ENCODE measurements at regions not wholly inside any gene's neighbourhood (a gene's known extent, or its start where the extent isn't known, plus 50 kb on each side); places are given as distances from the start of the nearest gene placed in this dataset.

DNA sequence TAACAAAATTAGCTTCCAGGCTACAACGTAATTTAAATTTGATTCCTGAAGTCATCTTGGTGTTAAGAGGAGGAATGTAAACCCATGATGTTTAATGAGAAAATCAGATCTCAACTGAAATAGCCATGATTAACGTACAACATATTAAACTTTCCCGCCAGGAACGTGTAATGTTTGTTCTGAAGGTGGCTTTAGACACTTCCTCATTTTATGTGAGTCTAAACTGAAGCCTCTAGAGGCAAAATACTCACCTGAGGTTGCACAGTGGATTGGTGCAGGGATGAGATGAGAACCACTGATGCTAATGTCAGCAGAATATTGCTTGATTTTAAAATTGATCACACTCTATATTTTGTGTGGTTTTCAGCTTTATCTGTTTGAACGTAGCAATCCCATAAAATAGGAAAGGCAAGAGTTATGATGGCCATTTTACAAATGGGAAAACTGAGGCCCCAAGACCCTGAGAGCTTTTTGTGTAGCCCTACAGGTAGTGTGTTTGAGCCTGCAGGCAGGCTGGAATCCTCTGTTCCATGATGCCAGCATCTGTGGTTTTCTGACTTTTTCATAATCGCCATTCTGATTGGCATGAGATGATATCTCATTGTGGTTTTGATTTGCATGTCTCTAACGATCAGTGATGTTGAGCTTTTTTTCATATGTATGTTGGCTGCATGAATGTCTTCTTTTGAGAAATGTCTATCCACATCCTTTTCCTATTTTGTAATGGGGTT is 243.7 kb upstream of the BMPER start:
- DNase-seq (ENCODE audit: low spot score): no peak

DNA sequence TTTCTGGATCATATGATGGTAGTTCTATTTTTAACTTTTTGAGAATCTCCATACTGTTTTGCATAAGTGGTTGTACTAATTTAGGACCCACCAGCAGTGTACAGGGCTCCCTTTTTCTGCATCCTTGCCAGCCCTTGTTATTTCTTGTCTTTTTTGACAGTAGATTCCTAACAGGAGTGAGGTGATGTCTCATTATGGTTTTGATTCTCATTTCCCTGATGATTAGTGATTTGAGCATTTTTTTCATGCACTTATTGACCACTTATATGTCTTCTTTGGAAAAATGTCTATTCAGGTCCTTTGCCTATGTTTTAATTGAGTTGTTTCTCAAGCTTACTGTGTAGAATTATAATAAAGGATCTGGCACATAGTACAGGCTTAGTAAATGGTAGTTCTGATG is 238.8 kb upstream of the BMPER start:
- DNase-seq (ENCODE audit: low spot score): no peak

DNA sequence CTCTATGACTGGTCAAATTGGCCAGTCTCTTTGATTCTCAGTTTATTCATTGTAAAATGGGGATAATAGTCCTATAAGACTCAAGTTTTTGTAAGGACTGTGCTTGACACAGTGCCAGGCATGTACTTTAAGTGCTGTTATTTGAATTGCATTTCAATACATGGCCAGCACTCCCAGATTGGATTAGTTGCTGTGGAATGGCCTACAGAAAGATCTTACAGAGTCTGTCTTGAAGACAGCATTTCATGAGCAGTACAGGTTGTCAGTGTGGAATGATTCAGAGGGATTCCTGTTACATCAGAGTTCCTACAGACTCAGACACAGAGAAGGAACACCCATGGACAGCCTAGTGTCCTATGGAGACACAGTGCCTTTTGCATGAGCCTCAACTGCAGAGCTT is 238.1 kb upstream of the BMPER start:
- no peak for DNase-seq (ENCODE audit: low spot score)

DNA sequence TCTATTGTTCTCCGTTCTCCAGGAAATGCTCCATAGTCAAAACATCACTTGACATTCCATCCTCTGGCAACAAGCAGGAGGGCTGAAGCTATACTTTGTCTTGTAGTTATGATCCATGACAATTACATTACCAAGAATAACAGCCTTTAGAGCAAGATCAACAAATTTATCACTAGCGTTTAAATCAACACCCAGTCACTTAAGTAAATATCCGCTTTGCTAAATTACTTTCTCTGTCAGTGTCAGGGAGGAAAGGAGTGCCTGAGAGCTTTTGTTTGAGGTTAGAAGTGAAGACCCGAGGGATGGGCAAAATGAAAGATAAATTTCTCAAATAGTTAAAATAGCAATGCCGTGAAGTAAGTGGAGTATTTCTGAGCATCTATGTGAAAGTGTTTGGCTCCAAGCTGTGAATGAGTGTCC is 236.1 kb upstream of the BMPER start:
- DNase-seq (ENCODE audit: low spot score): no peak

DNA sequence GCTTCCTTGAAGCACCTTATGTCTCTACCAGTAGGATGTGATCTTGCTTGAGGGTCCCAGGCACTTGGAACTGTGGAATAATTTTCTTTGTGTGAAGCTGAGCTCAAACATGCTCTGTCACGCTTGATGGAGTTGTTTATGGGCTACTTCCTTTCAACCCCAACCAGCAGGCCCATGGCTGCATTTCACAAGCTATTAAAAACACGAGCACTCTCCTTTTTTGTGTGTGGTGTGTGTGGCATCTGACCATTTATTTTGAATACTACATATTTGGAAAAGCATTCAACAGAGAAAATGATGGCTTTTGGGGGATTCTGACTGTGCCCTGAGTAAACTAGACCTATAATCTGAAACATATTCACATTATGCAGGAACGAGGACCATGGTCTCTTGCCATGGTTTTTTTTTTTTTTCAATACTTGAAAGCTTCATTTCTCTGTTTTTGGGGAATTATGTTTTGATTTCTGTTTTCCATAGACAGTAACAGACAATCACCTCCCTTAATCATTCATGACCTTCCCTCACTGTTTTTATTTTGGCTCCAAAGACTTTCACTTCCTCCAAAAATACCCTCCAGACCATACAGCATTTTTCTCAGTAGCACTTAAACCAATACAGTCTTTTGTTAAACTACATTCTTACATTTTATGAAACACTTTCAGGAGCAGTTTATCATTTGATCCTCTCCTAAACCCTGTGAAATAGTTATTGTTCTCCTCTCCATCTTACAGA is 233.6 kb upstream of the BMPER start:
- DNase-seq (ENCODE audit: low spot score): no peak

DNA sequence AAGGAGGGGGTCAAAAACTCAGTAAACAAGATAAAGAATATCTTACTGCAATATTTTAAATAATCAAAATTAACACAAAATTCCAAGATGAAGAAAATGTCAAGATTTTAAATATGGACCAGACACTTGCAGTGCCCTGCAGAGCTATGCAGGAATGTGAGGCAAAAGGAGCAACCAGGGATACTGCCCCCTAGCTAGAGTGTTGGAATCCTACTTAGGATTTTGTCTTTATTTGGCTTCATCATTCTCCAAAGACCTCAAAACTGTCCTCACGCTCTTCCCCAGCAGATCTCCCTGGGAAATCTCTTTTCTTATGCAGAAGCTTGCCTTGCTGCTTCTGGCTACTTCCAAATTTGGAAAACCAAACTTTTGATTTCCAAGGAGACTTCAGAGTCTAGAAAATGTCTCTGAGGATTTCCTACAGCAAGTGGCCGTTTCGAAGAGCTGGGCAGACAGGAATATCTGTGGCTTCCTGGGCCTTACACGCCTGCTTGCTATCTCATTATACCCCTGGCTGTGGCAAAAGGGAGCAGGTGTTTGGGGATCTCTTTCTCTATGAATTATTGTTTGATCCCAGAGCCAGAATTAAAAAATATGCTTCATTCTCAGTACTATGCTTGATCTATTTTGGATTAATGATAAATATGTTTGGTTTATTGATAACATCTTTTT is 232.2 kb upstream of the BMPER start:
- no peak for DNase-seq (ENCODE audit: low spot score)

DNA sequence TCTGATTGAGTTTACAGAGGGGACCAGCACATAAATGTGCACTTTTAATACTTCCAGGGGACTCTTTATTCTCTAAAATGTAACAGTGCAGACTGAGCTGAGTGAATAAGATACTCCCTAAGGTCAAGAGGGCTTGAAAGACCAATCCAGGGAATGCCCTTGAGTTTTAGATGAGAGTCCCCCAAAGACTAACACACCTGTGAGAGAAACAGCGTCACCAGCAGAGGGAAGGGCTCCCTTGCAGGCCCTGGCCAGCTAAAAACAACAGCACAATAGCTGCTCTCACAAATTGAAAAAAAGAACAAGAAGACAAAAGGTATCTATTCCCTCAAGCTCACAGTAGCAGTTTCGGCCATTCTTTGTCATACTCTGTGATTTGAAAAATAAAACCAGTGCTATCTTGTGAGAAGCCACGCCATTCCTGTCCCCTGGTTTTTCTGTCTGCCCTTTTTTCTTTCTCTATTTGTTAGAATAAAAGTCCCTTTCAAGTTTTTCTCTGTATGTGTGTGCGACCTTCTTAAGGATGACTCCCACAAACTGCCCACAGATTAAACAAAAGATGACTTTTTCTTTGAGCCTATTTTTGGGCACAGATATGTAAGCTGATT is 230.4 kb upstream of the BMPER start:
- DNase-seq (ENCODE audit: low spot score): no peak

DNA sequence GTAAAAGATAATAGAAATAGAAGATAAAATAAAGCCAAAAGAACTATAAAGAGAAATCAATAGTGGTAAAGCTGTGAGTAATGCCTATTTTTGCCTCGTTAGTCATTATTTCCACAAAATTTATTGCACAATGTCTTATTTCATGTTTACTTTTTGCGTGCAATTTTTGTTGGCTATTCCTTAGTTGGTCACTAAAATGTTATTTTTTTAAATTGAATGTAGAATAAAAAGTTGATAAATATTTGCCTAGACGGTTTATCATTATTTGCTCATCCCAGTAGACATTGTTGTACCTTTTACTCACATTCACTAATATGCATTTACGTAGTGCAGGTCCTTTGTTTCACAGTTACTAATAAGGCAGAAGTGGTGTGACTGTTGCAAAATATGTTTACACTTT is 227.8 kb upstream of the BMPER start:
- no peak for DNase-seq (ENCODE audit: low spot score)

DNA sequence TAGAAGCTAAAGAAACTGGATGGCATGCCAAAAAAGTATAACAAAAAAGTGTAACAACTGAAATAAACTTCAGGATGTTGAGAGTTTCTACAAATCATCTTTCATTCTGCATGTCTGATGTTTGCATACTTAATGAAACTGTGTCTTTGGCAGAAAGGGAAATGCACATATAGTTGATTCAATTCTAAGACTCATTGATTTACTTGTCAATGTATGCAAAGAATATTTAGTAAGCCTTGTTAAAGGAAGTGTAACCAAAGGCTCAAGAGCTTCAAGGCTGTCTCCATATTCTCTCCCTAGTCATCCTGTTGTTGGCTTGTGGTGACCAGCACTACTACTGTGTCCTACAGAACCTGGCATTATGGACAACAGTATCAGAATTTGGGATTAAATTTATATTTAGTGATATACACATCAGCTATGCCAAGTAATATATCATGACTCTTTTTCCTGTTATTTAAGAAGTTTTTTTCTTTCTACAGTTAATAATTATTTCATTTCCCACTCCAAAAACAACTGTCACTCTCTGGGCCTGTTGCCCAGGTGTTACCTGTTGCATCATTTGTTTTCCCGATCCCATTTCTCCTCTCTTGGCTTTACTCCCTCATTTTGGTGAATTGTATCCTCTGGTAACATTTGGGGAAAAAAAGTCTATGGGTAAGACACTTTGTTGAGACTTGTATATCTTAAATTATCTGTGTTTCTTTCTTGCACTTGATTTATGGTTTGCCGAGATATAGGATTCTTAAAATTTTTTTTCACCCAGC is 226.6 kb upstream of the BMPER start:
- no peak for DNase-seq (ENCODE audit: low spot score)

DNA sequence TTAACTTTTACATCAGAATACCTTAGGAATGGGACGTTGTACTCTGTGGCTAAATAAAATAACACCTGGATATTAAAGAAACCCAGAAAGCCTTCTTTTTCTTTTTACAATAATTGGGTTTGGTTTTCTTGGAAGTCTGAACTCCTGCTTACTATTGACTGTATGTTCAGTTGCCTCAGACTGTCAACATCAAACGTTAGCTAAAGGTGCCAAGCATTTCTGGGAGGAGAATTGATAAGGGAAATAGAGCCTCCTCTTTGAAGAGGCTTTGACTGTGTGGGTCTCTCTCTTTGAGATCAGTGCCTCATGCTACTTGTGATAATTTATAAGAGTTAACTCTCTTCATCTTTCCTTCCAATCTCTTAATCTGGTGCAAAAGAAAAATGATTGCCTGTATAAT is 224.7 kb upstream of the BMPER start:
- no peak for DNase-seq (ENCODE audit: low spot score)

DNA sequence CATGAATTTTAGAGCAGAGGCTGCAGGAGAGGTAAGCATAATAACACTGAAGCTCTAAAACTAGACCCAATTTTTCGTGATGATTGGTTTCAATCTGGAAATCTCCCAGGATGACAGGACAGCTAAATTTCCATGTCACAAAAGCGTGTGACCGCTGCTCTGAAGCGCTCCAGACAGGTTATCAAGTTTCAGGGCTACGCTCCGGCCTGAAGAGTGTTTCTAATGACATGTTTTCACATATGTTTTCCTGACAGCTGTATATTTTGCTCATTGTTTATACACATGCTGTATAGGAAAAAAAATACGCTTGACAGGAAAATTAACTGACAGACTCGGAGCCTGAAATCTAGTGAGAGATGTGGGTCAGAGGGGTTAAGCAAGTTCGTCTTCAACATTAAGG is 219.8 kb upstream of the BMPER start:
- DNase-seq (ENCODE audit: low spot score): no peak

DNA sequence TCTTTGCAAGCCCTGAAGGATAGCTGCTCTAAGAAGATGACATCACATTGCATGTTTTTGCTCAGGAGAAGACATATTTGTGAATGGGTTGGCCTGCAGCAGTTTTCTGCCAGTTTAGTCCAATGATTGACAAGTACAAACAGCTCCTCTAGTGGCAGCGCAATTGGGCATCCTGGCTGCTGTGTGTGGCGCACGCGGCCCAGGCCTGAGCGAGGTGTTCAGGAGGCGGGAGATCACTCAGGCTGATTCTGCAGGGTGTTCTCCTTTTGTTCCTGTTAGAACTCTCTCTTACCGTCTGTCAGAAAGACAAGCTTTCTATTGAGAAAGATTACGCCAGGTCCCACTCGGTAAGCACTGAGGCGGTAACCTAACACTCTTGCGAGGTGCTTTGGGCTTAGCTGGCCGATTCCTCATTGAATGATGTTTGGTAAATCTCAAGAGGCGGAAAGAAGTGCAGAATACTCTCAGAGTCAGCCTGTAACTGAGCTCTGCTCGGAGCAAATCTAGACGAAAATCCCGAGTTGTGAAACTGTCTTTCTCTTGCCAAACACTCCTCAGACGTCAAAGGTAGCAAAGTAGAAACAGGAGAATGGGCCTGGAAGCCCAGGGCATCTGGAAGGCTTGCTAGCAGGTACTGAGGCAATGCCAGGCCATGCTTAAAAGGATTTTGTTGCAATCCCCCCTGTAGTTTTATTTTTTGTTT is 219.2 kb upstream of the BMPER start:
- no peak for DNase-seq (ENCODE audit: low spot score)

DNA sequence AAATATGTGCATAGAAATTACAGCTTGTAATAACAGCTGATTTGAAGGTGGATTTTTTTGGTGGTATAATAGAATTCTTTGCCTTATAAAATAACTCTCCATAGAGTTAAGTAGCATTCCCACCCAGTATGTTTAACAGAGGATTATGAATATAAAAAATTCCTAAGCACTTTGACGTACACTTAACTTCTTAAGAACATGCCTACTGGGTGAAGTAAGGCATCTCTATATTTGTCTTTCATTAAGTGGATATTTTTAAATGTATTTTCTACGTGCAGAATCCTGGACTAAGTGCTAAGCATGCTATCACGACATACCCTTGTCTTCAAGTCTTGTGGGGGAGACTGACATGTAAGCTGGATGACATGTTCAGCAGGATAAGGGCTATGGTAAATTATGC is 217.7 kb upstream of the BMPER start:
- DNase-seq (ENCODE audit: low spot score): no peak

DNA sequence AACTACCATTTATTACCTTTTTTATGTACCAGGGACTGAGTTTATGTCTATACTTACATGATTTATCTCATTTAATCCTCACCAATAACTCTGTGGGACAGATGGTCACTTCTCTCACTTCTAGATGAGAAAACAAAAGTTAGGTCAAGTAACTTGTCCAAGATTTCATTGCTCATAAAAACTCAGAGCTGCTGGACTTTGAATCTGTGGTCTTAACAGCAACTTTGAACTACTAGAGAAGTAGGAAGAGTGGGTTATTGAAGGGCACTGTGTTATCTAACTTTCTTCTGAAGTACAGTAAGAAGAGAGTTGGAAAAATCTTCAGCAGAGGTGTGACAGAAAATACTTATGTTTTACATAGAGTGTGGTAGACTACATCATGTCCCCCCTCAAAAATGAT is 214.2 kb upstream of the BMPER start:
- DNase-seq (ENCODE audit: low spot score): no peak

DNA sequence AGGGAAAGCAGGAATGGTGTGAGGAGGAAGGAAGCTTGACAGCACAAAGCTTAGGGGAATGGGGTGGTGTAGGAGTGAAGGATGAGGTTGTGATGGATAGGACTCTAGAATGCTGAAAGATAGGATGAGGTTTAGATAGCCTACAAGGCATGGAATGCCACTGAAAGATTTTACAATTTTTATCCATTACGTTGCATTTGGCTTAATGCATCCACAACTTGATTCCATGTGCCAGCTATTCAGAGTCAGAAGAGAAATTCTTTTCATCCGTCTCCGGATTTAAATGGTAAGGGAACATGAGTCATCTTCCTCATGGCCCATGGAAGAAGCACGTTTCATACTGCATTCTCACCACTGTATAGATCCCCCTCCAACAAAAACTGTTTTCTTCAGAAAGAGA is 212.4 kb upstream of the BMPER start:
- no peak for DNase-seq (ENCODE audit: low spot score)

DNA sequence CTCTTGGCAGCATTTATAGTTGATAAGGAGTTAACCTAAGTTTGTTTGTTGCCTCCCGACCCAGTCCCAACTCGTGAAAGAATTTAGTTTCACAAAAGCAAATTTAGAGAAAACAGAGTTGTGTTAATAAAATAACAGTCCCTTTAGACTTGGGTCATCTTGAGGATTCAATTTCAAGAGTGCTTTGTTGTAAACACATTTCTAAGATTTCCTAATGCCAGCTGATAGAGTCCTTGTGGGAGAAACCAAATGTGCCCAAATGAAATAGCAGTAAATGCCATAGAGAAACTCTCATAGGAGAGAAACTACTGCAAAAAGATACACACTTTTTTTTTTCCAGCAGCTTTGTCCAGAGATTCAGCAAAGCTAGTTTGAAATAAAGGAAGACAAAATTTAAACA is 211.3 kb upstream of the BMPER start:
- no peak for DNase-seq (ENCODE audit: low spot score)

DNA sequence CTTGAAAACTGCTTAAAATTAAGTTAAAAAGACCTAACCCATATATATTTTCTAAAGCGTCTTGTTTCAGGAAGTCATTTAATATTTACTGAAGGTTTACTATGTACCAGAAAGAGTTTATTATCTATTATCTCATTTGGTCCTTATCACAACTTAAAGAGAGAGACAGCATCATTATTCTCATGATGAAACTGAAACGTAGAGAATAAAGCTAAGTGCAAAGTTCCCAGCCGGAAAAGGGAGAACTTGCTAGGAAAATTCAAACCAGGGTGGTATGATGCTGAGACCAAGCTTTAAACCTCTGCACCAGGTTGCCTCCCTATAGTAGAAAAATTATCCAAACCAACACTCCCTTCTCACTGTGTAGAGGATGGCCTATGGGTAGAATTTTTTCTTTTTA is 207.7 kb upstream of the BMPER start:
- no peak for DNase-seq (ENCODE audit: low spot score)

DNA sequence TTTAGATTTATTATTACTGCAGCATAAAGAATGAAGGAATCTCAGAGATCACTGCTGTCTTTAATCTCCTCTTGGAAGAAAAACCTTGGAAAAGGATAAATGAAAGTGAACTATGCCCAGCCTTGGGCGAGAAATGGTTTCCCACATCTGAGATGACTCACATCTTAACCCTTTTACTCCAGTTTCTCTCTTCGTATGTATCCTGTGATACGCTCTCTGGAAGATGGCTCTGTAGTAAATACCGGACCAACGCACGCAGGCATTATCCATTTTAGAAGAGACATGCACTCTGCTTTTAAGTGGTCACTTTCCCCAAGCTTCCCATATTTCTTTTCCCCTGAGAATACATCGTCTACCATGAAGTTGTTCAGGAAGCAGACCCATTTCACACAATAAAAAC is 207.3 kb upstream of the BMPER start:
- DNase-seq (ENCODE audit: low spot score): no peak

DNA sequence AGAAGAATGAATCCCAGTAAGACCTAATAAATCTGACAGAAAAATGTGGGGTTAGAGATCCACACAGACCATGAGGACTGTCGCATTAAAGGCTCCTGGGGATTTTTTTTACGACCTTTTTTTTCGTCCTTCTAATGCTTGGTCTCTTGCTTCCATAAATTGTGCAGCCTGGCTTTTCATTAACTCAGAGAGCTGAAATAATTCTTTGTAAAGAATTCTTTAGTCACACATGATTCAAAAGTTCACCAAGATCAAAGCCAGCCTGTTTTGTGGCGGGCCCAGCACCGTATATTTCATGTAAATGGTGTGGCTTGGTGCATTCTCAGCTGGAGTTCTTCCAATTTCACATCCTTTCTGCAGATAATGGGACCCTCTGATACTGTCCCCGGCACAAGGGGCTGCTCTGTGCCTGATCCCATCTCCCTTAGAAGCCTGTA is 206.6 kb upstream of the BMPER start:
- DNase-seq (ENCODE audit: low spot score): no peak

DNA sequence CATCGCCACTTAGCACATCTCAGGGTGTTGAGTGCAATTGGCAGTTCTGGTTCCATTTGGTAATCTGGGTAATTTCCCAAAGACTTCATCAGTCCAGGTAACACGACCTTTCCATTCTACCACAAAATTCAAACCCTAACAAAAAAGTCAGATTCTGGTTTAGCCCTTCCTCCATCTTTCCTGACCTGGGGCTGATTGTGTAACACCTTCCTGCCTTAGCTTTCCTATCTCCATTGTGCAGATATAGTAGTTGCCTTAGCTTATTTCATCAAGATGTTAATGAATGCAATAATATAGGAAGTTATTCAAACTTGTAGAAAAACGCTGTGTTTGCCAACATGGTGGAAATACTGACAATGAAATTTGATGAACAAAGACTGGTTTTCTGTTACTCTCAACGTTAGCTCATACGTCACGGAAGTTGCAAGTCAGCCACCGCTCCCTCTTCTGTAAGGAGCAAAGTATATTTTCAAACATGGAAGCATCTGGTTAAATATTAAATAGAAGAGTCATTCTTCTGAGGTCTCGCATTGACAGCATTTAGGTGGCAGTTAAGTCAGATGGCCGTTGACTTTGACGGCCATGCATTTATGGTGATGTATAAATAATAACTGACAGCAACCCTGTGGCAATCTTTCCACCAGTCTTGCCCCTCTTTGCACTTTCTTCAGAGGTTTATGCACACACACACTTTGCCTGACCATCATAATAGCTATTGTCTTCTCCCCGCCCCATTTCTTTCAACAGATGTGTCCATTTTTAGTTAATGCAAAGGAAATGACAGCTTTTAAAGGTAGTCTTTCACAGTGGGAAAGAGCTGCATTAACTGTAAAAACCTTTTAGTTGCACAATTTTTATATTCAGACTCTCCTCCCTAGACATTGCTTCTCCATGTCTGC is 205.1 kb upstream of the BMPER start:
- DNase-seq (ENCODE audit: low spot score): no peak

Measured in hematopoietic multipotent progenitor cell treated with erythropoietin and hydrocortisone succinate and interleukin-3 and kit ligand, for 15 days (in vitro differentiated cells).